ENCODE measurements at regions not wholly inside any gene's neighbourhood (a gene's known extent, or its start where the extent isn't known, plus 50 kb on each side); places are given as distances from the start of the nearest gene placed in this dataset.

GRCh38 chr20:24077145-24077544 lies 88.6 kb upstream of the GGTLC1 start:
- FAIRE-seq = no peak
- no peaks in the 10 kb centered on the region for H3K4me1 Mint-ChIP-seq (ENCODE audit: low read depth, unreplicated experiment)
- H3K9me3 ChIP-seq (ENCODE audit: insufficient read depth, low read depth, low read length) = no peaks in the 10 kb centered on the region
- H3K27me3 Mint-ChIP-seq (ENCODE audit: low read depth, unreplicated experiment) = peaks cover 16% of the 10 kb centered on the region
- no peaks in the 10 kb centered on the region for H3K27me3 ChIP-seq (ENCODE audit: insufficient read depth, low read length)
- no peak overlapping the region for H3K4me3 Mint-ChIP-seq (ENCODE audit: unreplicated experiment)
- no peak overlapping the region for H3K27ac ChIP-seq (ENCODE audit: low read depth, low read length)
- no peaks in the 10 kb centered on the region for H3K9me3 Mint-ChIP-seq (ENCODE audit: unreplicated experiment)
- no peak overlapping the region for H2AFZ ChIP-seq (ENCODE audit: low read depth, low read length)
- H3K4me1 ChIP-seq (ENCODE audit: insufficient read depth, low read length) = no peaks in the 10 kb centered on the region
- no peak overlapping the region for H3K4me3 ChIP-seq (ENCODE audit: insufficient read depth, low read depth, low read length)
- H3K4me2 ChIP-seq (ENCODE audit: low read length) = no peak overlapping the region
- TF ChIP-seq EZH2 (IDR thresholded peaks at IDR 0.05; ENCODE audit: insufficient read depth, low read length) (no peak), CTCF (IDR thresholded peaks at IDR 0.05; ENCODE audit: insufficient read depth, low read depth, low read length) (no peak)
- no peak for DNase-seq (ENCODE audit: low read depth)
- H4K20me1 ChIP-seq (ENCODE audit: insufficient read depth, low read length) = no peaks in the 10 kb centered on the region
- no peaks in the 10 kb centered on the region for H3K36me3 ChIP-seq (ENCODE audit: insufficient read depth, low read length)
- H3K79me2 ChIP-seq (ENCODE audit: insufficient read depth, low read length) = no peaks in the 10 kb centered on the region
- no peak overlapping the region for H3K9ac ChIP-seq (ENCODE audit: low read length)
- H3K36me3 Mint-ChIP-seq (ENCODE audit: low read depth, unreplicated experiment) = no peaks in the 10 kb centered on the region
- H3K27ac Mint-ChIP-seq (ENCODE audit: unreplicated experiment) = no peak overlapping the region

- no peak for TF ChIP-seq CTCF (IDR thresholded peaks at IDR 0.05; ENCODE audit: insufficient read depth, low read depth, low read length)
- TF ChIP-seq EZH2 (IDR thresholded peaks at IDR 0.05; ENCODE audit: insufficient read depth, low read length) = no peak
- no peaks in the 10 kb centered on the region for H3K27me3 ChIP-seq (ENCODE audit: insufficient read depth, low read length)
- H3K4me3 ChIP-seq (ENCODE audit: insufficient read depth, low read depth, low read length) = no peak overlapping the region
- DNase-seq (ENCODE audit: low read depth) (no peak), FAIRE-seq (no peak)
- H3K79me2 ChIP-seq (ENCODE audit: insufficient read depth, low read length) = no peaks in the 10 kb centered on the region
- H3K27ac Mint-ChIP-seq (ENCODE audit: unreplicated experiment) = no peak overlapping the region
- H3K4me2 ChIP-seq (ENCODE audit: low read length) = no peak overlapping the region
- no peaks in the 10 kb centered on the region for H3K9me3 ChIP-seq (ENCODE audit: insufficient read depth, low read depth, low read length)
- no peaks in the 10 kb centered on the region for H4K20me1 ChIP-seq (ENCODE audit: insufficient read depth, low read length)
- no peaks in the 10 kb centered on the region for H3K4me1 Mint-ChIP-seq (ENCODE audit: low read depth, unreplicated experiment)
- no peaks in the 10 kb centered on the region for H3K4me1 ChIP-seq (ENCODE audit: insufficient read depth, low read length)
- no peaks in the 10 kb centered on the region for H3K36me3 Mint-ChIP-seq (ENCODE audit: low read depth, unreplicated experiment)
- H3K36me3 ChIP-seq (ENCODE audit: insufficient read depth, low read length) = no peaks in the 10 kb centered on the region
- H3K27me3 Mint-ChIP-seq (ENCODE audit: low read depth, unreplicated experiment) = peaks cover 21% of the 10 kb centered on the region
- H3K9me3 Mint-ChIP-seq (ENCODE audit: unreplicated experiment) = peaks cover 5% of the 10 kb centered on the region
- H2AFZ ChIP-seq (ENCODE audit: low read depth, low read length) = no peak overlapping the region
- H3K4me3 Mint-ChIP-seq (ENCODE audit: unreplicated experiment) = no peak overlapping the region
- no peak overlapping the region for H3K9ac ChIP-seq (ENCODE audit: low read length)
- no peak overlapping the region for H3K27ac ChIP-seq (ENCODE audit: low read depth, low read length)
These were observed 82.1 kb upstream of the GGTLC1 start for GRCh38 chr20:24070679-24071078.

- no peaks in the 10 kb centered on the region for H3K79me2 ChIP-seq (ENCODE audit: insufficient read depth, low read length)
- no peaks in the 10 kb centered on the region for H3K27me3 ChIP-seq (ENCODE audit: insufficient read depth, low read length)
- Mint-ChIP-seq H3K27ac (ENCODE audit: unreplicated experiment) (no peak overlapping the region), H3K4me3 (ENCODE audit: unreplicated experiment) (no peak overlapping the region), H3K4me1 (ENCODE audit: low read depth, unreplicated experiment) (no peaks in the 10 kb centered on the region), H3K9me3 (ENCODE audit: unreplicated experiment) (peaks cover under 1% of the 10 kb centered on the region), H3K27me3 (ENCODE audit: low read depth, unreplicated experiment) (peaks cover 7% of the 10 kb centered on the region), H3K36me3 (ENCODE audit: low read depth, unreplicated experiment) (no peaks in the 10 kb centered on the region)
- no peak overlapping the region for H3K27ac ChIP-seq (ENCODE audit: low read depth, low read length)
- FAIRE-seq (no peak), DNase-seq (ENCODE audit: low read depth) (no peak)
- H2AFZ ChIP-seq (ENCODE audit: low read depth, low read length) = no peak overlapping the region
- TF ChIP-seq CTCF (IDR thresholded peaks at IDR 0.05; ENCODE audit: insufficient read depth, low read depth, low read length) = no peak
- TF ChIP-seq EZH2 (IDR thresholded peaks at IDR 0.05; ENCODE audit: insufficient read depth, low read length) = no peak
- H4K20me1 ChIP-seq (ENCODE audit: insufficient read depth, low read length) = no peaks in the 10 kb centered on the region
- no peak overlapping the region for H3K4me2 ChIP-seq (ENCODE audit: low read length)
- H3K36me3 ChIP-seq (ENCODE audit: insufficient read depth, low read length) = no peaks in the 10 kb centered on the region
- H3K9ac ChIP-seq (ENCODE audit: low read length) = no peak overlapping the region
- no peaks in the 10 kb centered on the region for H3K4me1 ChIP-seq (ENCODE audit: insufficient read depth, low read length)
- no peak overlapping the region for H3K4me3 ChIP-seq (ENCODE audit: insufficient read depth, low read depth, low read length)
- H3K9me3 ChIP-seq (ENCODE audit: insufficient read depth, low read depth, low read length) = no peaks in the 10 kb centered on the region
These were observed 77.6 kb upstream of the GGTLC1 start for GRCh38 chr20:24066076-24066700.
